IPS-NIHi7 (cell line): ENCODE measurements at regions not wholly inside any gene's neighbourhood (a gene's known extent, or its start where the extent isn't known, plus 50 kb on each side); places are given as distances from the start of the nearest gene placed in this dataset.
"Not testable (repeated sequence)": the region's sequence is repeated elsewhere in the genome, so short reads cannot be mapped to it uniquely, and the experiment has no call there.

Source experiments
- DNase-seq: peaks from one replicate; pipeline ENCODE4 v3.0.0; 2012; ENCODE audit warnings: mixed read lengths; ENCODE audit errors: extremely low spot score

DNA sequence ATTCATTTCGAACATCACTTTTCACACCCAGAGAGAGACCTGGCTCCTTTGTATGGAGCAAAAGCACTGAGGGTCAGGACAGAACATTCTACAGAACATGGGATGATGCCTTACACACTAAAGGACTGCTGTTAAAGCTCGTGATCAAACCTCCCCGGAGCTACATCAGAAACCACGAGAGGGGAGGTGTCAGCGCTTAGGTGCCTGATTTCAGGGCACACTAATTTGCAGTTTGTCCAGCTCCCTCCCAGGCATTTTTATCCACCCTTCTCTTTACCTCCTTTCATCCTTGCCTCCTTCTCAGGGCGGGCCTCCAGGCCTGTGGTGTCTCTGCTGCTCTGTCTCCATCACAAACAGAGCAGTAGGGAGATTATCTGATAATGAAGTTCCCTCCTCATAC is 127.5 kb downstream of the VPREB1 start:
- DNase-seq: no peak

- no peak for DNase-seq
Observed at GRCh38 chr22:22374163-22374562, 129.6 kb downstream of the VPREB1 start.

GRCh38 chr22:22374579-22374978 is 130.0 kb downstream of the VPREB1 start:
- no peak for DNase-seq

DNA sequence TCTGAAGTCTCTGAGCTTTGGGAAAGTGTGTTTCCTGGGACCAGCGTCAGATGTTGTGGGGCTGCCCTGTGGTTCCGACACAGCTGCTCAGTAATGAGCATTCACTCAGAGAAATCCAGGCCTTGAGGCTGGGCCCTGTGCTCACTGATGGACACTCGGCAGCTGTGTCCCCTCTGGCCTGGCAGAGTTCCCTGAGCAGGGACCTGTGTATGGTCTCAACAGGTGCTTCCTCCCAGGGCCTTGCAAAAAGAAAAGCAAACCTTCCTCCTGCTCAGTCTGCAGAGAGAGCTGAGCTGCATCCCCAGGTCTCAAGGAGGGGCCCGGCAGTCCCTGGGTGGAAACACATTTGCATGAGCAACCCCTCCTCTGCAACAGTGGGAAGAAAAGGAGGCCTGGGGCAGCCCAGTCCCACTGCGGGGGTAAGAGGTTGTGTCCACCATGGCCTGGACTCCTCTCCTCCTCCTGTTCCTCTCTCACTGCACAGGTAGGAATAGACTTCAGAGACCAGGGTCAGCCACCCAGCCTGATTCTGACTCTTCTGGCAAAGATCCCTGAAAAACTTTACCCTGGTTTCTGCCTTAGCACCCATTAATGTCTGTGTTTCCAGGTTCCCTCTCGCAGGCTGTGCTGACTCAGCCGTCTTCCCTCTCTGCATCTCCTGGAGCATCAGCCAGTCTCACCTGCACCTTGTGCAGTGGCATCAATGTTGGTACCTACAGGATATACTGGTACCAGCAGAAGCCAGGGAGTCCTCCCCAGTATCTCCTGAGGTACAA is 131.2 kb downstream of the VPREB1 start:
- no peak for DNase-seq

- DNase-seq: no peak
Observed at GRCh38 chr22:22376352-22376706, 131.7 kb downstream of the VPREB1 start.

- not testable (repeated sequence) for DNase-seq
Observed at GRCh38 chr22:22376884-22377283, 131.7 kb downstream of the ZNF280B start.

DNA sequence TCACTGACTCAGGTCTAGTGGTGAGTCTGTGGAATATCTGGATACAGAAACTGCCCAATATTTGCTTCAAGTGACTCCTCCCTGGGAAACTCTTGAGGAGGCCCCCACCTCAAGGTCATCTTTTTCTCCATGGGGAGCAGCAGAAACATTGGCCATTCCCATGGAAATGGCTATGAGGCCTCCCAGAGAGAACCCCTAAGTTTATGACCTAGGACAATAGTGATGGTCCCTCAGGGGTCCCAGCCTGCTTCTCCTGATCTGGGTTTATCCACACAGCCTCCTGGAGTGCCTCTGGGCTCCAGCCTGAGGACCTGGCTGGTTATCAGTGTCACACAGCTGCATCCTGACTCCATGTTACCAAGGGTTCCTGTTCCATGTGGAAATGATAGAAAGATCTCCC is 131.2 kb downstream of the ZNF280B start:
- no peak for DNase-seq

DNA sequence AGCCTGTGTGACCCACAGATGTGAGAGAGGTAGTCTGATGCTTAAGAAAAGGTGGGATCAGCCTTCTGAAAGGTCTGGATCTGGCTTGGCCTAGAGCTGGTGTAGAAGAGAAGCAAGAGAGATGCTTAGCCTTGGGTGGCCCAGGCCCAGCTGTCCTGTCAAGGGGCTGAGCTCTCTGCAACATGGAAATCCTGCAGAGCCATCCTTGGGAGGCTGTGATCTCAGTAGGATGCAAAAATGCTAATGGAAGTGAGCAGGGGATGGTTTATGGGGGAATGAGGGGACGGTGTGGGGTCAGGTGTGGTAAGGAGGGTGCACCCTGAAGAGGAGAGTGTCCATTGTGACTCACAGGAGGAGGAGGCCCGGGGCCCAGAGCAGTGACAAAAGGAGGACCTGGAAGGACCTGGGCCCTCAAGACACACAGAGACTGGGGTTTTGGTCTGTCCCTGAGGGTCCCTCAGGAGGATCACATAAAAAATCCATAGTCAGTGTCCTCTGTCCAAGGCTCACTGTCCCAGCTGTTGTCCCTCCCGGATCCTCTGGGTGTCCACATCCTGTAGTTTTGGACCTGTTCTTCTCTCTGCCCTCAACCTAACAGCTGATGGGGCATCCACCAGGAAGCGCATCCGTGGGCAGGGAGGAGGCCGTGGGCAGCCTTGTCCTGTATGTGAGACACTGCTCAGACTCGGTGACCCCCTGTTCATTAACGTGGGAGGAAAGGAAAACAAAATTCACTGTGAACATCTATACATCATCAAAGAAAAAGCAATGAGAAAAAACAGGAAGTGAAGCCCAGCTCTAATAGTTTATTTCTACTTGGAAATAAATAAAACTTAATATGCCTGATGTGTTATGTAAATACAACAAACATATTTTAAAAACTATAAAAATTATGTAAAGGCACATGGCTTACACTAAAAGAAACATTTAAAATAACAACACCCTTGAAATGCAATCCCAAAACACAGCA is 129.8 kb downstream of the ZNF280B start:
- DNase-seq: no peak

GRCh38 chr22:22380098-22381030 is 128.2 kb downstream of the ZNF280B start:
- peak; percentile 79 for DNase-seq

GRCh38 chr22:22381292-22381691 is 127.2 kb downstream of the ZNF280B start:
- DNase-seq: not testable (repeated sequence)

DNA sequence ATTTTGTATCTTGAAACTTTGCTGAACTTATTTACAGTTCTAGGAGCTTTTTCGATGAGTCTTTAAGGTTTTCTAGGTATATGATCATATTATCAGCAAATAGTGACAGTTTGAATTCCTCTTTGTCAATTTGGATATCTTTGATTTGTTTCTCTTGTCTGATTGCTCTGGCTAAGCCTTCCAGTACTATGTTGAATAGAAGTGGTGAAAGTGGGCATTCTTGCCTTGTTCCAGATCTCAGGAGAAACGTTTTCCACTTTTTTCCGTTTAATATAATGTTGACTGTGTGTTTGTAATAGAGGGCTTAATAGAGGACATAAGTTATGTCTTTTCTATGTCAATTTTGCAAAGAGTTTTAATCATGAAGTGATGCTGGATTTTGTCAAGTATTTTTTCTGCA is 124.3 kb downstream of the ZNF280B start:
- DNase-seq: no peak

GRCh38 chr22:22384668-22385244 is 123.8 kb downstream of the ZNF280B start:
- DNase-seq: no peak

DNA sequence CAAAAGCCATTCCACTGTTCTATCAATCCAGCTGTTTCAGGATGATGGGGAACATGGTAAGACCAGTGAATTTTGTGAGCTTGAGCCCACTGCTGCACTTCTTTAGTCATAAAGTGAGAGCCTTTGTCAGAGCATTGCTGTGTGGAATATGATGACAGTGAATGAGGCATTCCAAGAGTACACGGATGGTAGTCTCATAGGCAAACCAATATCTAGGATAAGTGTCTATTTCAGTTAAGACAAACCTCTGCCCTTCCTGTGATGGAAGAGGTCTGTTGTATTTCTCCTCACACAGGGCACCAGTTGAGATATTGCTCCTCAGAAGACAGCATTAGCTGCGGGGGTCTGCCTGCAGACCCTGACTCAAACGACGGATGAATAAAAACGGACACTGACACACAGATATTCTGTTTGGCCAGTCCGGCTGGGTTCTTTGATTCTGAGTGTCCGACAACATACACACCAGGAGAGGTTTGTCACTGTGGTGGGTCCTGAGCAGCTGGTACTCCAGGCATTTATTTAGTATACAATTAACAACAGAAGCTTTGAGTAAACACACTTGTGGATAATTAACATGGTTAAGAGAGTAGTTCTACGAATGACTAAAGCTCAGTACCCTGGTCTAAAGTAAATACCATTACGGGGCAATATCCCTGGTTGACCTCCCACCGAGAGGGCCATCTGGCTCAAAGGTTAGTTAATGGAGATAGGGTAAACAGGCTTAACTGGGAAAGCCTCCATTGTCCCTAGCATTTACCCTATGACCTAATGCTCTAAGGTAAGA is 121.7 kb downstream of the ZNF280B start:
- no peak for DNase-seq

DNA sequence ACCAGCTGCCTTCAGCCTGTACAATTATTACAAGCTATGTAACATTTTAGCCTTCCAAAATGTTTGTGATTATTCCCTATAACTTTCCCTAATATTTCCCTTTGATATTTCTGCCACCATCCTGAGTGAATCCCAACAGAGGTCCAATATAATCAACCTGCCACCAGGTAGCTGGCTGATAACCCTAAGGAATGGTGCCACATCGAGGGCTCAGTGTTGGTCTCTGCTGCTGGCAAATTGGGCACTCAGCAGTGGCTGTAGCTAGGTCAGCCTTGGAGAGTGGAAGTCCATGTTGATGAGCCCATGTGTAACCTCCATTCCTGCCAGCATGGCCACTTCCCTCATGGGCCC is 121.2 kb downstream of the ZNF280B start:
- DNase-seq: no peak

GRCh38 chr22:22388090-22388489 is 120.5 kb downstream of the ZNF280B start:
- DNase-seq: no peak

GRCh38 chr22:22388494-22388893 is 120.0 kb downstream of the ZNF280B start:
- DNase-seq: no peak

GRCh38 chr22:22389467-22389866 is 119.1 kb downstream of the ZNF280B start:
- no peak for DNase-seq

GRCh38 chr22:22390989-22391388 is 117.6 kb downstream of the ZNF280B start:
- no peak for DNase-seq

DNA sequence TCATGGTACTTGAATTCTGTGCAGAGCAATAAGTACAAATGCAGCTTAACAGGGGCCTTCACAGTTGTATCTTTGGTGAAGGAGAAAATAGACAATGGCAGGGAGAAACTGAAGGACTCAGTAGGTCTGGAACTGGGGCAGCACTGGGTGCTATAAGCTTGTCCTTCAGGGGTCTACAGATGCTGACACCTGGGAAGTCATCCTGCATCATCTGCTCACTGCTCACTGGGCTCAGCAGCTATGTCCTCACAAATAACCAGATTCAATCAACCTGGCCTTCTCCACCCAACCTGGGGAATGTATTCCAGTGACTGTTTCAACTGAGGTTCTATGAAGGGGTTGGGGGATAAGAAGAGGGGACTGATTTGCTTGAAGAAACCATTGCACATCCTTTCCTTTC is 117.0 kb downstream of the ZNF280B start:
- no peak for DNase-seq

DNA sequence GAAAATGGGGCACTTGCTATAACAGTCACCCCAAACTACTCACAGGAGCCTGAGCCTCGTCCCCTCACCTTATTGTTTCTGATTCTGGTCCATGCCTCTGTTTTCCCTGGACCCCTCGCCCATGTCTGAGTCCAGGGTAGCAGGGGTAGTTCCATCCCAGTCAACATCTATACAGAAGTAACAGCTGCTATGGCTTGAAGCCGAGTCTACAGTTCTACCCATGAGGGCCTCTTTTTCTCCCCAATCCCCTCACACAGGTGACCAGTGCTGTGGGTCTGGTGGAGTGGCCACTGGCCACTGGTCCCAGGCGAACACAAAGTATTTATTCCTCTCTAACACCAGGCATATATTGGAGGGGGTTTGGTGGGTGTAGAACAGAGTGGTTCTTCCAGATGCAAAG is 116.4 kb downstream of the ZNF280B start:
- no peak for DNase-seq

DNA sequence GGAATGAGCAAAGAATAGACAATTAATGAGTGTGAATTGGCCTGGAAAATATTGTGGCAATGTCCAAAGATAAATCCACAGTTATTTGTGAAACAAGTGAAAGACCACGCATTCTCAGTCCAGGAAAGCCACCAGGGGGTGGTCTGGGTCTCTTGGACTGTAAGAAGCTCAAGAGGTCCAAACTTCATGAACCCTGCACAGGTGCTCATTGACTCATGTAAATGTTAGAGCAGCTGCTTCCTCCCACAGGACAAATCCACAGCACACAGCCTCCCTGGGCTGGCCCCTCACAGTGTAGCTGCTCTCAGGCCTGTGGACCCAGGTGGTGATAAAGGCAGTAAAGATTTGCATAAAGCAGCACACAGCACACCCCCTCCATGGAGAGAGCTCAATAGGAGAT is 114.0 kb downstream of the ZNF280B start:
- no peak for DNase-seq
